Hematopoietic multipotent progenitor cell (in vitro differentiated cells): ENCODE measurements at regions not wholly inside any gene's neighbourhood (a gene's known extent, or its start where the extent isn't known, plus 50 kb on each side); places are given as distances from the start of the nearest gene placed in this dataset.

Experiments
- DNase-seq, 3 donors: peaks; one replicate each; pipeline ENCODE4 v3.0.0-alpha.2; 2011 to 2015; ENCODE audit warnings: low read depth in 2 of 3, low spot score in 2 of 3

DNA sequence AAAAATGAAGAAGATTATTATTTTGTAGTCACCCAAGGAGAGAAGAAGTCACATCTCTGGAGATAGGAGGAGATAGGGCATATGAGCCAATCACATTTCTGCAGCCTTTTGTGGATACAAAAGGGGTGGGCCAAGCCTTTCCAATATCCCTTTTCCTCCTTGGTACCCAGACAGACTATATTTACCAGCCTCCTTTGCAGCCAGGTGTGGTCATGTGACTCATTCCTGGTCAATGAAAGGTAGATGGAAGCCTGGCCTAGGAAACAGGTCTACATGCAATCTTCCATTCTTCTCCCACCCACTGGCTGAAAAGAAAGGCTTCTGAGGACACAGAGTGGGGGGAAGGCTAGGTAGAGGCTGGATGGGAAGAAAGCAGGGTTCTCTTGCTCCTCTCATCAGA, 58.1 kb upstream of the ERG start:
- DNase-seq = no peak

GRCh38 chr21:38561205-38561604, 62.9 kb upstream of the ERG start:
- no peak for DNase-seq

- no peak for DNase-seq
These were observed 63.6 kb upstream of the ERG start for GRCh38 chr21:38561613-38562581.

DNA sequence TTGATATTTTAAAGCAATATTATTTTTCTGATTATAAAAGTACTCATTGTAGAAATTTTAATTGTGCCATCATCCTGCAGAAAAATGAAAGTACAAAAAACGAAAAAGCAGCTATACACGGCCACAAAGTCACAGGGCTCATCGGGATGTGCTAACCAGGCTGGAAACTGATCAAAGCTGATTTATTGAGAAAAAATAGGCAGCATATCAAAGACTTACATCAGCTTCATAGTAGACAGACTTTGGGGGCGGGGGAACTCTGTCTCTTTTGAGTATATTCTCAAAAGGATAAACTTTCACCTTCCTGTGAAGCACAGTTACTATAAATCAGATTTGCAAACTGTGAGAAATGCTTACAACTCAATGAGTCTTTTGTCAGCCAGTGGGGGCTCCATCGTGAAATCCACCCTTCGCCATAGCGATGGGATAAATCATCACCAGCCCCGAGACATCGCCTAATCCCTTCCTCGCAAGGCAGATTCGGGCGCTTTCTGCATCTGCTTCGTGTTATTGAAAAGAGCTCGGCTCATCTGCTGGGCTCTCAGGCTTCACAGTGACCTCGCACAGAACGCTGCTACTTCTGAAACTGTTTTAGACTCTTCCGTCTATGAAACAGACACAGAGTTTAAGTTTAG, 69.2 kb upstream of the ERG start:
- DNase-seq = no peak

- DNase-seq = no peak
These were observed 69.7 kb upstream of the ERG start for GRCh38 chr21:38567970-38568360.

- no peak for DNase-seq
These were observed 71.5 kb upstream of the ERG start for GRCh38 chr21:38569733-38570132.

DNA sequence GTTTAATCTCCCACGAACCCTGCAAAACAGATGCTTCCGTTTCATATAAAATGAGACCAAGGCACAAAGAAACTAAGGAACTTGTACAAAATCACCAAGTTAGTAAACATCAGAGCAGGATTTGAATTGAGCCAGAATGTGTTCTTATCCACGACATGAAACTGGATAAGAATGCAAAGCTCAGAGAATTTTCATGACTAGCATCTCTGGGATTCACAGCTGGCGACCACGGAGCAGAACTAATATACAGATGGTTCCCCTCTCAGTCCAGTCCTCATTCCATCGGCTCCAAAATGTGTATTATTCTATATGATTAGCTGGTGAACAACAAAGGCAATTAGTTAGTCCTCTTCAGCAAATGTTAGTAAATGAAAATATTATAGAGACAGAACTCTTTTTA, 72.3 kb upstream of the ERG start:
- DNase-seq = no peak

DNA sequence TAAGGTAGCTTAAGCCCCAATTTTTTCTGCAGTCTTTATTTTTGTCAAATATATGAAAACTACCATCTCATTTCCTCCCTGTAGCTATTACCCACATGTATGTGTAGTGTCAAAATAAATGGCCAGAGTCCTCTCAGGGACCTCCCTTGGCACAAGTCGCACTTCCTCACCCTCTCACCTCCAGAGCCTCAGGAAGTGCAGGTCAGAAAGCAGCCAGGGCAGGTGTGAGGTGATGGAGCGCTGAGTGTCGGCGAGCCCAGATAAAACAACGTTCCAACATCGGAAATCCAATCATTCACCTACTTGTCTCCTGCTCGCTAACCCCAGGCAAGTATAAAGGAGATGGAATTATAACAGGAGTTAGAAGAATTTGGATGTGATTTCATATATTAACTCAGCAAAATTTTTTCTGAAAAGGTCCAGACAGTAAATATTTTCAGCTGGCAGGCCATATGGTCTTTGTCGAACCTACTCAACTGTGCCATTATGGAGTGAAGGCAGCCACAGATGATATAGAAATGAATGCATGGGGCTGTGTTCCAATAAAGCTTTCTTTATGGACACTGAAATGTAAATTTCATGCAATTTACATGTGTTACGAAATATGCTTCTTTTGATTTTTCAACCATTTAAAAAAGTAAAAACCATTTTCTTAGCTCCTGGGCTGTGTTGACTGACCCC, 76.8 kb upstream of the ERG start:
- no peak for DNase-seq

- DNase-seq = no peak
These were observed 79.6 kb upstream of the ERG start for GRCh38 chr21:38577887-38578286.

DNA sequence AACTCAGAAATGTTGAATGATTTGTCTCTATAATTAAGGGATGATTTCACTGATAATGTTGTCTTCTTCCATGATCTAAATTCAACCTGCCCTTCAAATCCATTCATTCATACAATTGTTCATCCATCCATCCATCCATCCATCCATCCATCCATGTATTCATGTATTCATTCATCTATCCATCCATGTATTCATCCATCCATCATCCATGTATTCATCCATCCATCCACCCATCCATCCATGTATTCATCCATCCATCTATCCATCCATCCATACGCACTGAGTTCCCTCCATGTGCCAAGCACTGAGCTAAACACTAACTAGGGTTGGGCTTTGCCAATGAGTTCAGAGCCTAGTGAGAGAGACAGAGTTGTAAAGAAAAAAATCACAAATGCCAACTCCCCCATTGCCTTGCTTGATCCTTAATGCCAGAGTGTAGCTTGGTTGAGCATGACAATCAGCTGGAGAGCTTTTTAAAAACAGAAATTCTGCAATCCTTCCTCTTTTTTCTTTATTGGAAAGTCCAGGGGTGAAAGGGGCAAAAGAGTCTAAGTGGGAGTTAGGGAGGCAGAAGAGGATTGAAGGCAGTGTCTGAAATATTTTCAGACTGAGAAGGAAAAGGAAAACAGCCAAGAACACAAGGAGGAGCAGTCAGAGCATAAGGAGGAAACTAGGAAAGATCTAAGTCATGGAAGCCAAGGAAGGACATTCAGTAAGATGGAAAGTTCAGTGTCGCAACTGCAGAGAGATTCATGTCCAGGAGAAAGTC, 92.4 kb upstream of the ERG start:
- no peak for DNase-seq

- DNase-seq = no peak
These were observed 92.9 kb upstream of the ERG start for GRCh38 chr21:38591218-38591537.

- DNase-seq = no peak
These were observed 98.2 kb upstream of the ERG start for GRCh38 chr21:38596264-38597042.

- DNase-seq = no peak
These were observed 99.1 kb upstream of the ERG start for GRCh38 chr21:38597421-38597820.

DNA sequence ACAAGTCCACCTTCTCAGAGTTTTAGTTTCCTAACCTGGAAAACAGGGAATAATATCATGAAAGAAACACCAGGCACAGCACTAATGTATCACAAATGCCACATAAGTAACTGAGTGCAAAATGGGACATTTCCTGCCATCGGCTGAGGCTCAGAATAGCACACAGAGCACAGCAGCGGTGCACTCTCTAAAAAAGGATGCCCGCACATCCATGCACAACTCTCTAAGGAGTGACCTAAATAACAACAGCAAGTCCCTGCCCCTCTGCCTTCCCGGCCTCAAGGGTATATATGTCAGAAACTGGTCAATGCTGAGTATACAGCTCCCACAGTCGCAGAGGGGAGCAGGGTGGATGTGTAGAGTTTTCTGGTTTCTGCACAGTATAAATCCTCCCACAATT, 100.1 kb upstream of the ERG start:
- DNase-seq = no peak

- DNase-seq = no peak
These were observed 101.2 kb upstream of the ERG start for GRCh38 chr21:38599381-38599975.

DNA sequence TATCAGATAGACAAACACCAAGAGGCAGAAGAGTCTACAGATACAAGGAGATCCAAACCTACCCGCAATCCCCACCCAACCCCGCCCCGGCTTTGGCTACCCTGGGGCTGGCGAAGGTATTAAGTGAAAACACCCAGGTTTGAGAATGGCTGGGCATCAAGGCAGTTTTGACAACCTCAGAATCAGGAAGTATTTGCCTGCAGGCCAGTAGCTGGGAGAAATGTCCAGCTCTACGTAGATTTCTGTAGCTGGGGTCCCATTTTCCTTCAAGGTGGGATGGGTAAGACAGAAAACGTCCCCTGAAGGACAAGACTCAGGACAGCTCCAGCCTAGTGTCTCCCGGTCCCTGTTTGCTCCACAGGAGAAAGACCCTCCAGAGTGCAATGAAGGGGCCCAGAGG, 101.8 kb upstream of the ERG start:
- DNase-seq = no peak

- DNase-seq = no peak
These were observed 107.0 kb upstream of the ERG start for GRCh38 chr21:38605236-38605635.

GRCh38 chr21:38609580-38609979, 111.3 kb upstream of the ERG start:
- no peak for DNase-seq

DNA sequence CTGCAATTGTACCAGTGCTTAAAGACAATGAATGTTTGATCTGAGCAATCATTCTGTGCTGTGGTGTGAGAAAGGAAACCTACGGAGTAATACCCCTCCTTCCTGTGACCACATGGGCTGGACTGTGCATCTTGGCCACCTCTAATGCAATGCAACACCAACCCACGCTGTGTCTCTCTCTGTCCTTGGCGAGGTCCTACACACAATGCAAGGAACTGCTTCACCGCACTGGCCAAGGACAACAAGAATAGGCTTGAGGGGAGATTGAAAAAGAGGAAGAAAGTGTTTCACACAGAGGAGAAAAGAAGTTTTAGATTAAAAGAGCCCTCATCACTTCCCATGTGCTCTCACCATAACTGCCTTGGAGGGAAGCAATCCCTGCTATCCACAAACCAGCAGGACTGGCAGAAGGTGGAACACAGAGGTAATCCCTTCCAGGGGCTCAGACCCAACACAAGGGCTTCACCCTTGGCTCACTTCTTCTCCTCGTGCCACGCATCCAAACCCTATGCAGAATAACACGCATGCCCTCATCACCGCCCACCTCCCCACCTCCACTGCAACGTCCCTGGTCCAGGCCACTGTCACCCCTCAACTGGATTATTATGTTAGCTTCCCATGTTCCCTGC, 112.5 kb upstream of the ERG start:
- DNase-seq = peak in 1 of 3 donors; percentile 18
